Body of pancreas (tissue), 4 donors: ENCODE measurements at regions not wholly inside any gene's neighbourhood (a gene's known extent, or its start where the extent isn't known, plus 50 kb on each side); places are given as distances from the start of the nearest gene placed in this dataset.

Source experiments
- CTCF ChIP-seq, 7 experiments: fragments of 450-650 bp in 4 of 7; fragments of 200-600 bp in 3 of 7; sonication (generic) in 3 of 7; IDR thresholded peaks; one replicate each; pipeline ENCODE4 v1.5.1; 2016 to 2019; ENCODE audit warnings: antibody characterized with exemption in 7 of 7
- POLR2A ChIP-seq, 3 donors: fragments of 450-650 bp; IDR thresholded peaks; one replicate each; pipeline ENCODE4 v1.6.1; 2016; ENCODE audit warnings: antibody characterized with exemption in 3 of 3, mild to moderate bottlenecking in 2 of 3

- TF ChIP-seq CTCF (IDR thresholded peaks at IDR 0.05): no peak
- TF ChIP-seq POLR2A (IDR thresholded peaks at IDR 0.05): no peak
Observed at GRCh38 chr18:43534511-43534910, 257.2 kb upstream of the SYT4 start.
